Sigmoid colon (tissue), 4 donors: ENCODE measurements at regions not wholly inside any gene's neighbourhood (a gene's known extent, or its start where the extent isn't known, plus 50 kb on each side); places are given as distances from the start of the nearest gene placed in this dataset.

Source experiments
- CTCF ChIP-seq, 4 experiments: fragments of 450-650 bp in 3 of 4; fragments of 200-600 bp in 1 of 4; IDR thresholded peaks; one replicate each; pipeline ENCODE4 v1.5.1; 2016 to 2019; ENCODE audit warnings: antibody characterized with exemption in 4 of 4, mild to moderate bottlenecking in 3 of 4, moderate library complexity in 2 of 4
- POLR2A ChIP-seq, 2 donors: fragments of 450-650 bp; IDR thresholded peaks; one replicate each; pipeline ENCODE4 v1.6.1; 2016; ENCODE audit warnings: antibody characterized with exemption in 2 of 2, mild to moderate bottlenecking in 2 of 2, moderate library complexity in 2 of 2
- POLR2AphosphoS5 ChIP-seq, 4 donors: sonication (generic); formaldehyde crosslinking; IDR thresholded peaks; one replicate each; pipeline ENCODE4 v1.6.1; 2017; ENCODE audit warnings: antibody characterized with exemption in 4 of 4

DNA sequence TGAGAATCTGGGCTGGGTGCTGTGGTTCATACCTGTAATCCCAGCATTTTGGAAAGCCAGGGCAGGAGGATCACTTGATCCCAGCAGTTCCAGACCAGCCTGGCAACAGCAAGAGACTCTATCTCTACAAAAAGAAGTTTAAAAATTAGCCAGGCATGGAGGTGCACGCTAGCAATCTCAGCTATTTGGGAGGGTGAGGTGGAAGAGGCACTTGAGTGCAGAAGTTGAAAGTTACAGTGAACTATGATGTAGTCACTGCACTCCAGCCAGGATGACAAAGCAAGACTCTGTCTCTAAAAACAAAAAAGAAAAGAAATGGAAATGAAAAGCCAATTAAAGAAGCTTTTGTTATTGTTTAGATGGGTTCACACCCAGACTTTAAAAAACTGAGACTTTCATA lies 131.6 kb upstream of the RASA1 start:
- TF ChIP-seq CTCF (IDR thresholded peaks at IDR 0.05): no peak
- no peak for TF ChIP-seq POLR2A (IDR thresholded peaks at IDR 0.05)
- TF ChIP-seq POLR2AphosphoS5 (IDR thresholded peaks at IDR 0.05): no peak
